Calu3 (cell line): ENCODE measurements at regions not wholly inside any gene's neighbourhood (a gene's known extent, or its start where the extent isn't known, plus 50 kb on each side); places are given as distances from the start of the nearest gene placed in this dataset.

ENCODE experiments used
- BruUV-seq: library from RNA; stranded (reverse); fragments of 400-500 nt; replicated peaks from 2 replicates; lab custom pipeline; 2021; lab: Mats Ljungman, UMichigan
- CTCF ChIA-PET: fragments of 300-600 bp; sonication (Branson Sonifier 250); formaldehyde crosslinking; loops from one replicate; lab custom pipeline; 2022; ENCODE audit warnings: antibody characterized with exemption; lab: Charles Lee
- DNase-seq: peaks from one replicate; pipeline ENCODE4 v3.0.0; 2022
- H3K27ac Mint-ChIP-seq: one replicate; pipeline ENCODE4 v1.8.0; 2022; ENCODE audit warnings: mixed read lengths; ENCODE audit not compliant: unreplicated experiment
- H3K27me3 Mint-ChIP-seq: one replicate; pipeline ENCODE4 v1.8.0; 2022; ENCODE audit warnings: mixed read lengths; ENCODE audit not compliant: unreplicated experiment
- H3K36me3 Mint-ChIP-seq: one replicate; pipeline ENCODE4 v1.8.0; 2022; ENCODE audit warnings: mild to moderate bottlenecking, moderate library complexity, mixed read lengths; ENCODE audit not compliant: insufficient read depth, unreplicated experiment
- H3K4me1 Mint-ChIP-seq: one replicate; pipeline ENCODE4 v1.8.0; 2022; ENCODE audit warnings: mild to moderate bottlenecking, low read depth, mixed read lengths; ENCODE audit not compliant: unreplicated experiment
- H3K4me3 Mint-ChIP-seq: one replicate; pipeline ENCODE4 v1.8.0; 2022; ENCODE audit warnings: mild to moderate bottlenecking, low read depth, moderate library complexity, mixed read lengths; ENCODE audit not compliant: unreplicated experiment
- H3K9me3 Mint-ChIP-seq: one replicate; pipeline ENCODE4 v1.8.0; 2022; ENCODE audit warnings: low read depth, mixed read lengths; ENCODE audit not compliant: unreplicated experiment
- intact Hi-C: fragments of 100-400 bp; cut with micrococcal nuclease; formaldehyde crosslinking; loops from one replicate; pipeline ENCODE4 v1.10.0; 2022; ENCODE audit not compliant: unreplicated experiment
- TF ChIP-seq, protein P1 (sequence below): fragments of 200-600 bp; IDR thresholded peaks from one replicate; pipeline ENCODE4 v1.8.0; 2022; ENCODE audit warnings: antibody characterized with exemption; ENCODE audit not compliant: unreplicated experiment

DNA sequence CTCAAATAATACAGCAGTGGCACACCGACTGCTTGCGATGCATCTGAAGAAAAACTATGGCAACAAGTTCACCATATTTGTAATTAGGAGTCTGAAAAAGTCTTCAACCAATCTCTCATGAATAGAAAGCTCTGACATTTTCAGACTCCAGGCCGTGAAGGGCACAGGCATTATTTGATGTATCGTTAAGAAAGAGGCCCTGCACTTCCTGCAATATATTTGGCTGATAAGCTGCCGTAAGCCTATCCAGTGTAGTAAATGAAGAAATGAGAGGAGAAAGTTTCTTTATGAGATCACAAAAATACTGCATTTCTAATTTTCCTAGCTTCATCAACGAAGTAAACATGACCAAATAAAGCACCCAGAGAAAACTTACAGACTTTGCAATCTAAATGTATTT is 613.8 kb upstream of the TECRL start:
- no peak overlapping the region for H3K4me3 Mint-ChIP-seq
- BruUV-seq, result no TSS peak
- no peaks in the 10 kb centered on the region for H3K36me3 Mint-ChIP-seq
- H3K4me1 Mint-ChIP-seq, result no peaks in the 10 kb centered on the region
- H3K27ac Mint-ChIP-seq, result no peak overlapping the region
- no peak for DNase-seq
- intact Hi-C loops, result no loop called here
- no peaks in the 10 kb centered on the region for H3K27me3 Mint-ChIP-seq
- H3K9me3 Mint-ChIP-seq, result peaks cover 2% of the 10 kb centered on the region
- CTCF ChIA-PET, result no interaction called here
- TF ChIP-seq, protein P1, sequence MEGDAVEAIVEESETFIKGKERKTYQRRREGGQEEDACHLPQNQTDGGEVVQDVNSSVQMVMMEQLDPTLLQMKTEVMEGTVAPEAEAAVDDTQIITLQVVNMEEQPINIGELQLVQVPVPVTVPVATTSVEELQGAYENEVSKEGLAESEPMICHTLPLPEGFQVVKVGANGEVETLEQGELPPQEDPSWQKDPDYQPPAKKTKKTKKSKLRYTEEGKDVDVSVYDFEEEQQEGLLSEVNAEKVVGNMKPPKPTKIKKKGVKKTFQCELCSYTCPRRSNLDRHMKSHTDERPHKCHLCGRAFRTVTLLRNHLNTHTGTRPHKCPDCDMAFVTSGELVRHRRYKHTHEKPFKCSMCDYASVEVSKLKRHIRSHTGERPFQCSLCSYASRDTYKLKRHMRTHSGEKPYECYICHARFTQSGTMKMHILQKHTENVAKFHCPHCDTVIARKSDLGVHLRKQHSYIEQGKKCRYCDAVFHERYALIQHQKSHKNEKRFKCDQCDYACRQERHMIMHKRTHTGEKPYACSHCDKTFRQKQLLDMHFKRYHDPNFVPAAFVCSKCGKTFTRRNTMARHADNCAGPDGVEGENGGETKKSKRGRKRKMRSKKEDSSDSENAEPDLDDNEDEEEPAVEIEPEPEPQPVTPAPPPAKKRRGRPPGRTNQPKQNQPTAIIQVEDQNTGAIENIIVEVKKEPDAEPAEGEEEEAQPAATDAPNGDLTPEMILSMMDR, result no peak

- Mint-ChIP-seq H3K36me3 (no peaks in the 10 kb centered on the region), H3K27me3 (no peaks in the 10 kb centered on the region), H3K4me3 (no peak overlapping the region), H3K4me1 (no peaks in the 10 kb centered on the region), H3K9me3 (peaks cover 2% of the 10 kb centered on the region), H3K27ac (no peak overlapping the region)
- CTCF ChIA-PET, result no interaction called here
- BruUV-seq, result no TSS peak
- intact Hi-C loops, result no loop called here
- DNase-seq, result no peak
- TF ChIP-seq, protein P1, result no peak
Measured at GRCh38 chr4:65021737-65022136, 612.5 kb upstream of the TECRL start.

- no peaks in the 10 kb centered on the region for H3K27me3 Mint-ChIP-seq
- H3K9me3 Mint-ChIP-seq, result peaks cover 2% of the 10 kb centered on the region
- TF ChIP-seq, protein P1, result no peak
- intact Hi-C loops, result no loop called here
- BruUV-seq, result no TSS peak
- H3K4me1 Mint-ChIP-seq, result no peaks in the 10 kb centered on the region
- H3K27ac Mint-ChIP-seq, result no peak overlapping the region
- DNase-seq, result no peak
- no peak overlapping the region for H3K4me3 Mint-ChIP-seq
- CTCF ChIA-PET, result no interaction called here
- H3K36me3 Mint-ChIP-seq, result no peaks in the 10 kb centered on the region
Measured at GRCh38 chr4:65021149-65021548, 611.9 kb upstream of the TECRL start.

GRCh38 chr4:65019775-65020174 is 610.5 kb upstream of the TECRL start:
- Mint-ChIP-seq H3K36me3 (no peaks in the 10 kb centered on the region), H3K27me3 (no peaks in the 10 kb centered on the region), H3K9me3 (peaks cover 2% of the 10 kb centered on the region), H3K27ac (no peak overlapping the region), H3K4me1 (no peaks in the 10 kb centered on the region), H3K4me3 (no peak overlapping the region)
- TF ChIP-seq, protein P1, result no peak
- CTCF ChIA-PET, result interaction anchor here (0.7 kb wide), 1 partner anchor 1792 kb away, joined by 3 read pairs; no protein-coding TSS in a partner anchor
- intact Hi-C loops, result loop anchor here (10.0 kb wide), 1 partner anchor 1665 kb away; no protein-coding TSS in a partner anchor
- no peak for DNase-seq
- BruUV-seq, result no TSS peak
